Kidney (tissue), 13 donors: ENCODE measurements at regions not wholly inside any gene's neighbourhood (a gene's known extent, or its start where the extent isn't known, plus 50 kb on each side); places are given as distances from the start of the nearest gene placed in this dataset.

Experiments
- DNase-seq, 5 donors: peaks; one replicate each; pipeline ENCODE4 v3.0.0-alpha.2; 2013 to 2020
- FAIRE-seq: peaks from 2 replicates; lab custom pipeline; 2012; peaks lifted over from hg19 to GRCh38; lab: Jason Lieb, UNC
- H3K27ac ChIP-seq, 2 donors: one replicate each; pipeline ENCODE4 v1.7.0; 2013; ENCODE audit warnings: low read depth in 2 of 2, low read length in 2 of 2, inconsistent platforms in 1 of 2
- H3K27me3 ChIP-seq: one replicate; pipeline ENCODE4 v1.7.1; 2013; ENCODE audit warnings: low read length, inconsistent platforms; ENCODE audit not compliant: control insufficient read depth, insufficient read depth
- H3K36me3 ChIP-seq, 3 donors: one replicate each; pipeline versions ENCODE4 v1.7.0 to v1.7.1; 2013; ENCODE audit warnings: low read length in 3 of 3, control low read depth in 1 of 3, inconsistent platforms in 1 of 3; ENCODE audit not compliant: insufficient read depth in 3 of 3, control insufficient read depth in 2 of 3
- H3K4me1 ChIP-seq, 3 donors: one replicate each; pipeline versions ENCODE4 v1.7.0 to v1.7.1; 2013; ENCODE audit warnings: low read length in 3 of 3, inconsistent platforms in 1 of 3, low read depth in 1 of 3; ENCODE audit not compliant: control insufficient read depth in 2 of 3, insufficient read depth in 2 of 3
- H3K4me3 ChIP-seq, 3 donors: one replicate each; pipeline versions ENCODE4 v1.7.0 to v1.8.1; 2013; ENCODE audit warnings: low read length in 3 of 3, control low read depth in 1 of 3, inconsistent platforms in 1 of 3
- H3K9ac ChIP-seq, 3 donors: one replicate each; pipeline versions ENCODE4 v1.7.0 to v1.7.1; 2013; ENCODE audit warnings: low read length in 3 of 3, control low read depth in 1 of 3, inconsistent platforms in 1 of 3
- H3K9me3 ChIP-seq, 3 donors: one replicate each; pipeline versions ENCODE4 v1.7.0 to v1.7.1; 2013; ENCODE audit warnings: low read length in 3 of 3, control low read depth in 1 of 3, inconsistent platforms in 1 of 3; ENCODE audit not compliant: control insufficient read depth in 2 of 3, insufficient read depth in 1 of 3
- CTCF ChIP-seq: IDR thresholded peaks from 3 replicates; pipeline ENCODE4 v1.5.1; 2012; ENCODE audit warnings: mild to moderate bottlenecking, moderate library complexity, borderline replicate concordance; ENCODE audit not compliant: insufficient read depth; ENCODE audit errors: extremely low read depth
- intact Hi-C: fragments of 100-400 bp; cut with DNase I; formaldehyde crosslinking; loops from one replicate; pipeline ENCODE4 v1.11.1; 2022
- donor health status: control.
- donor health status: control.
- donor health status: control.
- donor health status: control.
- donor health status: control.
- donor health status: DM: yes; HTN: yes; CAD: no.
- donor health status: Normal renal cell carcinoma (clear cell type).

DNA sequence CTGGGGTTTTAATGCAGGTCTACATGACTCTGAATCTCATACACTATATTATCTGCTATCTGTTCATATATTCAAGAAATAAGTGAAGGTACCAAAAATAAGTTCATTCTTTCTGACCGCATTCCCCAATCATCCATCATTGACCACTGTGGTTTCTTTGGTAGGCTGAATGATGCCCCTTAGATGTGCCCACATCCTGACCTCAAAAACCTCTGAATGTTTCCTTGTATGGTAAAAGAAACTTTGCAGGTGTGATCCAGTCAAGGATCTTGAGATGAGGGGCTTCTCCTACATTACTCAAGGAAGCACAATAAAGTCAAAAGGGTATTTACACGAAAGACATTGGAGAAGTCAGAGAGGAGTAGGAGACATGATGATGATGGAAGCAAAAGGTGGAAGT is 60.6 kb upstream of the LRRC8B start:
- H3K9me3 ChIP-seq: no peaks in the 10 kb centered on the region
- no peak overlapping the region for H3K9ac ChIP-seq
- DNase-seq (no peak), FAIRE-seq (no peak)
- H3K27me3 ChIP-seq: no peaks in the 10 kb centered on the region
- no peaks in the 10 kb centered on the region for H3K4me1 ChIP-seq
- no peak for TF ChIP-seq CTCF
- H3K36me3 ChIP-seq: no peaks in the 10 kb centered on the region
- no peak overlapping the region for H3K4me3 ChIP-seq
- no peak overlapping the region for H3K27ac ChIP-seq
- intact Hi-C loops: no loop called here

- no peaks in the 10 kb centered on the region for H3K4me1 ChIP-seq
- no peak overlapping the region for H3K27ac ChIP-seq
- no peaks in the 10 kb centered on the region for H3K27me3 ChIP-seq
- no peaks in the 10 kb centered on the region for H3K9me3 ChIP-seq
- no peak for TF ChIP-seq CTCF
- H3K36me3 ChIP-seq: no peaks in the 10 kb centered on the region
- DNase-seq: no peak
- H3K9ac ChIP-seq: no peak overlapping the region
- no peak for FAIRE-seq
- intact Hi-C loops: no loop called here
- H3K4me3 ChIP-seq: no peak overlapping the region
Measured at GRCh38 chr1:89465201-89465600, 59.4 kb upstream of the LRRC8B start.

- TF ChIP-seq CTCF: no peak
- FAIRE-seq: no peak
- H3K4me3 ChIP-seq: no peak overlapping the region
- H3K27ac ChIP-seq: no peak overlapping the region
- H3K36me3 ChIP-seq: no peaks in the 10 kb centered on the region
- DNase-seq: no peak
- no peaks in the 10 kb centered on the region for H3K4me1 ChIP-seq
- H3K9me3 ChIP-seq: no peaks in the 10 kb centered on the region
- intact Hi-C loops: no loop called here
- no peaks in the 10 kb centered on the region for H3K27me3 ChIP-seq
- no peak overlapping the region for H3K9ac ChIP-seq
Measured at GRCh38 chr1:89466307-89466930, 58.2 kb upstream of the LRRC8B start.

DNA sequence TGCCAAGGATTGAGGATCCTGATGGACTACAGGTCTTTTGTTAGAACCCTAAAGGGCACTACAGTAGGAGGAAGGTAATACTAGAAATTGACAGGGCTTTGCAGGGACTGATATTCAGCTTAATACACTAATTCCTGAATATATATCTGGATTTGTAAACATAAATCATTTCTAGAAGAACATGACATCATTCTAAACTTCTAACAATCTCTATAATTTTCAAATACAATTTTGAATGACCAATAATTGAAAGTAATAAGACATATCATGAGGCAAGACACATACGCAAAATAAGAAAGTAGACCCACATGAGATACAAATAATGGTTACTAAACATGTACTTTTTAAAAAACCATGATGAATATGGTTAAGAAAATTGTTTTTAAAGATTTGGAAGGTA is 52.4 kb upstream of the LRRC8B start:
- H3K9ac ChIP-seq: no peak overlapping the region
- FAIRE-seq: no peak

More for the DNA sequence above, 52.4 kb upstream of the LRRC8B start:
- H3K4me1 ChIP-seq: no peaks in the 10 kb centered on the region
- no peaks in the 10 kb centered on the region for H3K36me3 ChIP-seq
- no peak overlapping the region for H3K4me3 ChIP-seq
- H3K27me3 ChIP-seq: no peaks in the 10 kb centered on the region
- intact Hi-C loops: no loop called here
- H3K27ac ChIP-seq: no peak overlapping the region
- no peak for DNase-seq
- TF ChIP-seq CTCF: no peak
- no peaks in the 10 kb centered on the region for H3K9me3 ChIP-seq
